K562 (cell line): ENCODE measurements at regions not wholly inside any gene's neighbourhood (a gene's known extent, or its start where the extent isn't known, plus 50 kb on each side); places are given as distances from the start of the nearest gene placed in this dataset.
A peak's percentile ranks its signal among the peaks of the same experiment; 100 is the strongest.

Source experiments
- ATAC-seq: fragments of 200-7000 bp; cut with Tn5 transposase; 3 replicates; pipeline ENCODE4 v1.9.1; 2020; ENCODE audit warnings: moderate library complexity
- BruUV-seq: library from RNA; stranded (reverse); fragments of 400-500 nt; replicated peaks from 2 replicates; lab custom pipeline; 2021; lab: Mats Ljungman, UMichigan
- CTCF ChIA-PET: fragments of 300-600 bp; formaldehyde crosslinking; extraction: SDS; loops from one replicate; lab custom pipeline; 2021; ENCODE audit warnings: low intra/inter-chr PET ratio; lab: Yijun Ruan, JAX
- POLR2A ChIA-PET: fragments of 300-600, 350-650 bp; sonication (Branson Sonifier 250); formaldehyde crosslinking; extraction: SDS; loops from one replicate; lab custom pipeline; 2021; ENCODE audit warnings: antibody characterized with exemption, inconsistent platforms; lab: Yijun Ruan, JAX
- DNase-seq, 4 experiments: peaks; one replicate each; pipeline versions ENCODE4 v3.0.0 to v3.0.0-alpha.2; 2011 to 2018; ENCODE audit warnings: low spot score in 3 of 4, mixed read lengths in 3 of 4; ENCODE audit errors: extremely low read depth in 1 of 4
- FAIRE-seq: peaks from 2 replicates; lab custom pipeline; 2011; peaks lifted over from hg19 to GRCh38; lab: Jason Lieb, UNC
- H2AFZ ChIP-seq: 2 replicates; pipeline ENCODE4 v1.6.0; 2011; ENCODE audit warnings: low read depth, low read length, control low read depth, inconsistent platforms
- H3K27ac ChIP-seq: fragments of 200-600 bp; 3 replicates; pipeline ENCODE4 v1.8.0; 2011; ENCODE audit warnings: low read depth, mild to moderate bottlenecking, control low read depth, inconsistent platforms, low read length, moderate library complexity, mixed read lengths; ENCODE audit errors: extremely low read depth
- H3K27me3 ChIP-seq, 2 experiments: fragments of 300-600 bp in 1 of 2; 2 replicates in 1 of 2; 3 replicates in 1 of 2; pipeline versions ENCODE4 v1.6.0 to v1.8.0; 2011; ENCODE audit warnings: inconsistent platforms in 2 of 2, low read length in 2 of 2, mild to moderate bottlenecking in 1 of 2, mixed read lengths in 1 of 2, moderate library complexity in 1 of 2; ENCODE audit not compliant: control insufficient read depth in 2 of 2, insufficient read depth in 2 of 2
- H3K36me3 ChIP-seq: fragments of 300-600 bp; 3 replicates; pipeline ENCODE4 v1.8.0; 2011; ENCODE audit warnings: mild to moderate bottlenecking, low read length, inconsistent platforms; ENCODE audit not compliant: control insufficient read depth, insufficient read depth
- H3K4me1 ChIP-seq, 2 experiments: fragments of 200-600 bp in 1 of 2; replicated peaks in 1 of 2; 2 replicates in 1 of 2; 3 replicates in 1 of 2; pipeline versions ENCODE4 v1.5.1 to v1.8.0; 2011; ENCODE audit warnings: inconsistent platforms in 2 of 2, low read length in 2 of 2, mild to moderate bottlenecking in 1 of 2, mixed read lengths in 1 of 2, moderate library complexity in 1 of 2; ENCODE audit not compliant: control insufficient read depth in 2 of 2, insufficient read depth in 2 of 2
- H3K4me2 ChIP-seq: 2 replicates; pipeline ENCODE4 v1.6.1; 2011; ENCODE audit warnings: low read length, control low read depth, inconsistent platforms, mixed read lengths; ENCODE audit not compliant: insufficient read depth
- H3K4me3 ChIP-seq: fragments of 200-600 bp; sonication (generic), shearing (Covaris generic); 2 replicates; pipeline ENCODE4 v1.5.1; 2016; ENCODE audit warnings: control low read depth, inconsistent platforms
- H3K79me2 ChIP-seq: fragments of 200-600 bp; 3 replicates; pipeline ENCODE4 v1.8.0; 2011; ENCODE audit warnings: low read length, inconsistent platforms; ENCODE audit not compliant: control insufficient read depth, insufficient read depth
- H3K9ac ChIP-seq, 2 experiments: 2 replicates each; pipeline versions ENCODE4 v1.6.0 to v1.6.1; 2011; ENCODE audit warnings: low read depth in 2 of 2, low read length in 2 of 2, control low read depth in 1 of 2, inconsistent platforms in 1 of 2, mild to moderate bottlenecking in 1 of 2, mixed read lengths in 1 of 2; ENCODE audit not compliant: insufficient read depth in 1 of 2
- H3K9me1 ChIP-seq: one replicate; pipeline ENCODE4 v1.6.0; 2011; ENCODE audit warnings: inconsistent platforms, mild to moderate bottlenecking, low read length, moderate library complexity; ENCODE audit not compliant: control insufficient read depth, insufficient read depth
- H3K9me3 ChIP-seq: replicated peaks from 2 replicates; pipeline ENCODE4 v1.5.1; 2011; ENCODE audit warnings: low read depth, low read length, inconsistent platforms; ENCODE audit not compliant: control insufficient read depth, insufficient read depth
- H4K20me1 ChIP-seq: replicated peaks from 2 replicates; pipeline ENCODE4 v1.6.1; 2011; ENCODE audit warnings: low read length, inconsistent platforms, mixed read lengths; ENCODE audit not compliant: control insufficient read depth, insufficient read depth
- DACH1 ChIP-seq: fragments of 450-650 bp; IDR thresholded peaks from 2 replicates; pipeline ENCODE4 v1.6.1; 2018; ENCODE audit not compliant: partially characterized antibody
- MCM7 ChIP-seq, 2 experiments: fragments of 450-650 bp; IDR thresholded peaks; 2 replicates each; pipeline ENCODE4 v1.6.1; 2016 to 2018
- NFIC ChIP-seq: fragments of 450-650 bp; IDR thresholded peaks from 2 replicates; pipeline ENCODE4 v1.6.1; 2017; ENCODE audit warnings: mild to moderate bottlenecking, inconsistent platforms
- RBFOX2 ChIP-seq: fragments of 200-400 bp; formaldehyde crosslinking; IDR thresholded peaks from 2 replicates; pipeline ENCODE4 v1.6.1; 2017; ENCODE audit warnings: low read depth, mild to moderate bottlenecking, low read length, moderate library complexity
- WGBS: fragments of 100-300 bp; shearing (Covaris generic); methylation state at CpG from one replicate; pipeline ENCODE4 v1.1.6; 2016; ENCODE audit warnings: low coverage, mixed read lengths; ENCODE audit not compliant: insufficient coverage; ENCODE audit errors: missing lambda C conversion rate; 5-methylcytosine and 5-hydroxymethylcytosine counted together
- in situ Hi-C: fragments of 300-500 bp; cut with MboI; formaldehyde crosslinking; loops from 4 replicates; pipeline ENCODE4 v1.15.0; 2018; ENCODE audit warnings: inconsistent platforms, mixed read lengths
- intact Hi-C: fragments of 100-400 bp; cut with micrococcal nuclease; formaldehyde crosslinking; loops from 2 replicates; pipeline ENCODE4 v1.14.2; 2022
- TF ChIP-seq, protein P1 (sequence below): fragments of 450-650 bp; IDR thresholded peaks from one replicate; pipeline ENCODE4 v1.6.1; 2018; ENCODE audit warnings: mild to moderate bottlenecking, moderate library complexity; ENCODE audit not compliant: partially characterized antibody
- TF ChIP-seq, protein P2 (sequence below): fragments of 450-650 bp; IDR thresholded peaks from 2 replicates; pipeline ENCODE4 v1.6.1; 2016; ENCODE audit warnings: mild to moderate bottlenecking
- TF ChIP-seq, protein P3 (sequence below): fragments of 200-600 bp; sonication (generic); IDR thresholded peaks from one replicate; pipeline ENCODE4 v1.6.1; 2012; ENCODE audit warnings: mild to moderate bottlenecking, low read depth, low read length, inconsistent platforms

DNA sequence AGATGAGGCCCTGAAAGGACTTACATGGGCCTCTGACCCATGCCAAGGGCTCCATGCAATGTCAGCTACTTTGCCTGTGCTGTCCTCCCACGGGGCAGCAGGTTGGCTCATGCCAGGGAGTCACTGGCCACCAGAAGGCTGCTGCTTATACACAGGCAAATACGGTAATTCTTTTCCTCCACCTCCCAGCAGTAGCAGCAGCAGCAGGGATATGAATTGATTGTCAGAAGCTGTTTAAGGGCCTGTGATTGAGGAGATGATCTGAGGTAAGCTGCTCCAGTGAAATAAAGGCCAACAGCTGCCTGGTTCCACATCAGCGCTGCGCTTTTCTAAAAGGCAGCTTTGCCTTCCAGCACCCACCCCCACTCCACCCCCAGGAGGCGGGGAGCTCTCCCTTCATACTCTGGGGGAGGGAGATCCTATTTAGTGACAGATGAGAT, 250.5 kb downstream of the SHQ1 start:
- no TSS peak for BruUV-seq
- Histone ChIP-seq H3K9ac (peak overlapping the region in 1 of 2 experiments; percentile 56; a peak in 2 of 4 replicates), H3K9me3 (no peaks in the 10 kb centered on the region), H3K4me1 (peaks cover 18 to 21% of the 10 kb centered on the region in 2 experiments; a peak in 4 of 5 replicates), H3K4me3 (no peak overlapping the region), H3K79me2 (no peaks in the 10 kb centered on the region), H3K27ac (no peak overlapping the region), H3K36me3 (no peaks in the 10 kb centered on the region), H2AFZ (peak overlapping the region; percentile 55; the same call in 1 of the 2 replicates), H3K9me1 (no peaks in the 10 kb centered on the region), H4K20me1 (no peaks in the 10 kb centered on the region), H3K4me2 (peak overlapping the region; percentile 7; the same call in 1 of the 2 replicates), H3K27me3 (no peaks in the 10 kb centered on the region)
- peak; percentile 37; the same call in 1 of the 3 replicates for ATAC-seq
- ChIA-PET CTCF (no interaction called here), POLR2A (interaction anchor here (0.6 to 0.8 kb wide), 2 partner anchors 97 to 217 kb away, joined by 3 read pairs; no protein-coding TSS in a partner anchor)
- WGBS = 28% methylated on average over 4 of the region's 5 CpGs
- peak; percentile 23 to 38 (median 34) for DNase-seq
- in situ Hi-C loops (no loop called here), intact Hi-C loops (no loop called here)
- no peak for FAIRE-seq
- TF ChIP-seq, protein P1, sequence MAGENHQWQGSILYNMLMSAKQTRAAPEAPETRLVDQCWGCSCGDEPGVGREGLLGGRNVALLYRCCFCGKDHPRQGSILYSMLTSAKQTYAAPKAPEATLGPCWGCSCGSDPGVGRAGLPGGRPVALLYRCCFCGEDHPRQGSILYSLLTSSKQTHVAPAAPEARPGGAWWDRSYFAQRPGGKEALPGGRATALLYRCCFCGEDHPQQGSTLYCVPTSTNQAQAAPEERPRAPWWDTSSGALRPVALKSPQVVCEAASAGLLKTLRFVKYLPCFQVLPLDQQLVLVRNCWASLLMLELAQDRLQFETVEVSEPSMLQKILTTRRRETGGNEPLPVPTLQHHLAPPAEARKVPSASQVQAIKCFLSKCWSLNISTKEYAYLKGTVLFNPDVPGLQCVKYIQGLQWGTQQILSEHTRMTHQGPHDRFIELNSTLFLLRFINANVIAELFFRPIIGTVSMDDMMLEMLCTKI = no peak
- TF ChIP-seq, protein P2, sequence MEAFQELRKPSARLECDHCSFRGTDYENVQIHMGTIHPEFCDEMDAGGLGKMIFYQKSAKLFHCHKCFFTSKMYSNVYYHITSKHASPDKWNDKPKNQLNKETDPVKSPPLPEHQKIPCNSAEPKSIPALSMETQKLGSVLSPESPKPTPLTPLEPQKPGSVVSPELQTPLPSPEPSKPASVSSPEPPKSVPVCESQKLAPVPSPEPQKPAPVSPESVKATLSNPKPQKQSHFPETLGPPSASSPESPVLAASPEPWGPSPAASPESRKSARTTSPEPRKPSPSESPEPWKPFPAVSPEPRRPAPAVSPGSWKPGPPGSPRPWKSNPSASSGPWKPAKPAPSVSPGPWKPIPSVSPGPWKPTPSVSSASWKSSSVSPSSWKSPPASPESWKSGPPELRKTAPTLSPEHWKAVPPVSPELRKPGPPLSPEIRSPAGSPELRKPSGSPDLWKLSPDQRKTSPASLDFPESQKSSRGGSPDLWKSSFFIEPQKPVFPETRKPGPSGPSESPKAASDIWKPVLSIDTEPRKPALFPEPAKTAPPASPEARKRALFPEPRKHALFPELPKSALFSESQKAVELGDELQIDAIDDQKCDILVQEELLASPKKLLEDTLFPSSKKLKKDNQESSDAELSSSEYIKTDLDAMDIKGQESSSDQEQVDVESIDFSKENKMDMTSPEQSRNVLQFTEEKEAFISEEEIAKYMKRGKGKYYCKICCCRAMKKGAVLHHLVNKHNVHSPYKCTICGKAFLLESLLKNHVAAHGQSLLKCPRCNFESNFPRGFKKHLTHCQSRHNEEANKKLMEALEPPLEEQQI = no peak
- peak; percentile 34; the same call in 1 of the 2 replicates for TF ChIP-seq NFIC
- no peak for TF ChIP-seq DACH1
- TF ChIP-seq, protein P3, sequence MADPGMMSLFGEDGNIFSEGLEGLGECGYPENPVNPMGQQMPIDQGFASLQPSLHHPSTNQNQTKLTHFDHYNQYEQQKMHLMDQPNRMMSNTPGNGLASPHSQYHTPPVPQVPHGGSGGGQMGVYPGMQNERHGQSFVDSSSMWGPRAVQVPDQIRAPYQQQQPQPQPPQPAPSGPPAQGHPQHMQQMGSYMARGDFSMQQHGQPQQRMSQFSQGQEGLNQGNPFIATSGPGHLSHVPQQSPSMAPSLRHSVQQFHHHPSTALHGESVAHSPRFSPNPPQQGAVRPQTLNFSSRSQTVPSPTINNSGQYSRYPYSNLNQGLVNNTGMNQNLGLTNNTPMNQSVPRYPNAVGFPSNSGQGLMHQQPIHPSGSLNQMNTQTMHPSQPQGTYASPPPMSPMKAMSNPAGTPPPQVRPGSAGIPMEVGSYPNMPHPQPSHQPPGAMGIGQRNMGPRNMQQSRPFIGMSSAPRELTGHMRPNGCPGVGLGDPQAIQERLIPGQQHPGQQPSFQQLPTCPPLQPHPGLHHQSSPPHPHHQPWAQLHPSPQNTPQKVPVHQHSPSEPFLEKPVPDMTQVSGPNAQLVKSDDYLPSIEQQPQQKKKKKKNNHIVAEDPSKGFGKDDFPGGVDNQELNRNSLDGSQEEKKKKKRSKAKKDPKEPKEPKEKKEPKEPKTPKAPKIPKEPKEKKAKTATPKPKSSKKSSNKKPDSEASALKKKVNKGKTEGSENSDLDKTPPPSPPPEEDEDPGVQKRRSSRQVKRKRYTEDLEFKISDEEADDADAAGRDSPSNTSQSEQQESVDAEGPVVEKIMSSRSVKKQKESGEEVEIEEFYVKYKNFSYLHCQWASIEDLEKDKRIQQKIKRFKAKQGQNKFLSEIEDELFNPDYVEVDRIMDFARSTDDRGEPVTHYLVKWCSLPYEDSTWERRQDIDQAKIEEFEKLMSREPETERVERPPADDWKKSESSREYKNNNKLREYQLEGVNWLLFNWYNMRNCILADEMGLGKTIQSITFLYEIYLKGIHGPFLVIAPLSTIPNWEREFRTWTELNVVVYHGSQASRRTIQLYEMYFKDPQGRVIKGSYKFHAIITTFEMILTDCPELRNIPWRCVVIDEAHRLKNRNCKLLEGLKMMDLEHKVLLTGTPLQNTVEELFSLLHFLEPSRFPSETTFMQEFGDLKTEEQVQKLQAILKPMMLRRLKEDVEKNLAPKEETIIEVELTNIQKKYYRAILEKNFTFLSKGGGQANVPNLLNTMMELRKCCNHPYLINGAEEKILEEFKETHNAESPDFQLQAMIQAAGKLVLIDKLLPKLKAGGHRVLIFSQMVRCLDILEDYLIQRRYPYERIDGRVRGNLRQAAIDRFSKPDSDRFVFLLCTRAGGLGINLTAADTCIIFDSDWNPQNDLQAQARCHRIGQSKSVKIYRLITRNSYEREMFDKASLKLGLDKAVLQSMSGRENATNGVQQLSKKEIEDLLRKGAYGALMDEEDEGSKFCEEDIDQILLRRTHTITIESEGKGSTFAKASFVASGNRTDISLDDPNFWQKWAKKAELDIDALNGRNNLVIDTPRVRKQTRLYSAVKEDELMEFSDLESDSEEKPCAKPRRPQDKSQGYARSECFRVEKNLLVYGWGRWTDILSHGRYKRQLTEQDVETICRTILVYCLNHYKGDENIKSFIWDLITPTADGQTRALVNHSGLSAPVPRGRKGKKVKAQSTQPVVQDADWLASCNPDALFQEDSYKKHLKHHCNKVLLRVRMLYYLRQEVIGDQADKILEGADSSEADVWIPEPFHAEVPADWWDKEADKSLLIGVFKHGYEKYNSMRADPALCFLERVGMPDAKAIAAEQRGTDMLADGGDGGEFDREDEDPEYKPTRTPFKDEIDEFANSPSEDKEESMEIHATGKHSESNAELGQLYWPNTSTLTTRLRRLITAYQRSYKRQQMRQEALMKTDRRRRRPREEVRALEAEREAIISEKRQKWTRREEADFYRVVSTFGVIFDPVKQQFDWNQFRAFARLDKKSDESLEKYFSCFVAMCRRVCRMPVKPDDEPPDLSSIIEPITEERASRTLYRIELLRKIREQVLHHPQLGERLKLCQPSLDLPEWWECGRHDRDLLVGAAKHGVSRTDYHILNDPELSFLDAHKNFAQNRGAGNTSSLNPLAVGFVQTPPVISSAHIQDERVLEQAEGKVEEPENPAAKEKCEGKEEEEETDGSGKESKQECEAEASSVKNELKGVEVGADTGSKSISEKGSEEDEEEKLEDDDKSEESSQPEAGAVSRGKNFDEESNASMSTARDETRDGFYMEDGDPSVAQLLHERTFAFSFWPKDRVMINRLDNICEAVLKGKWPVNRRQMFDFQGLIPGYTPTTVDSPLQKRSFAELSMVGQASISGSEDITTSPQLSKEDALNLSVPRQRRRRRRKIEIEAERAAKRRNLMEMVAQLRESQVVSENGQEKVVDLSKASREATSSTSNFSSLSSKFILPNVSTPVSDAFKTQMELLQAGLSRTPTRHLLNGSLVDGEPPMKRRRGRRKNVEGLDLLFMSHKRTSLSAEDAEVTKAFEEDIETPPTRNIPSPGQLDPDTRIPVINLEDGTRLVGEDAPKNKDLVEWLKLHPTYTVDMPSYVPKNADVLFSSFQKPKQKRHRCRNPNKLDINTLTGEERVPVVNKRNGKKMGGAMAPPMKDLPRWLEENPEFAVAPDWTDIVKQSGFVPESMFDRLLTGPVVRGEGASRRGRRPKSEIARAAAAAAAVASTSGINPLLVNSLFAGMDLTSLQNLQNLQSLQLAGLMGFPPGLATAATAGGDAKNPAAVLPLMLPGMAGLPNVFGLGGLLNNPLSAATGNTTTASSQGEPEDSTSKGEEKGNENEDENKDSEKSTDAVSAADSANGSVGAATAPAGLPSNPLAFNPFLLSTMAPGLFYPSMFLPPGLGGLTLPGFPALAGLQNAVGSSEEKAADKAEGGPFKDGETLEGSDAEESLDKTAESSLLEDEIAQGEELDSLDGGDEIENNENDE = peak; percentile 98
- no peak for TF ChIP-seq RBFOX2
- no peak for TF ChIP-seq MCM7 (IDR thresholded peaks at IDR 0.05)
